ENCODE measurements at regions not wholly inside any gene's neighbourhood (a gene's known extent, or its start where the extent isn't known, plus 50 kb on each side); places are given as distances from the start of the nearest gene placed in this dataset.

DNA sequence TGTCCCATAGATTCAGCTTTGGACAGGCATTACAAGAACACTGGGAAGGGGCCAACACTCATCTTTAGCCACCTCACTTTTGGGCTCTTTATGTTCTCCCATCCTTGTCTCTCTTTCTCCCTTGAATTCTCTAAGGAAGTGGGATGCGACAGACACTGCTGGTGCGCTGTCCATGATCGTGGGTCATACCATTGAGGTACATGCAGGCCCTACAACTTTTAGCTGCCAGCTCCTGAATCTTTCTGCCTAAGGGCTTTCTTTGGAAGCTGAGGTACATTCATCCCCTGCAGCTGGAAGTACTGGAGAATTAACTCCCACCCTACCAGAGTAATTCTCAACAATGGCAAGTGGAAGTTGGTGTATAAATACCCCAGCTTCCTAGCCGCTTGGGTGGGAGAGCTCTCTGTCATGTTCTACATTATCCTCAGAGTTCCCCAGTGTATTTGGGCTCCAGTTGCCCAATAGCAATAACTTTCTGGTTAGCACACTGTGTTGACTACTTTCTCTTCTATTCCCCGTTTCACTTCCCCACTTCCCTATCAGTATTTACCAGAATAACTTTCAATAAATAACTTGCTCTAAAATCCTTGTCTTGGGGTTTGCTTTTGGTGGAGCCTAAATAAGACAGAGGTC, 75.6 kb upstream of the ADRA1D start:
- POLR2A ChIA-PET (ENCODE audit: partially characterized antibody), result no interaction called here
- Histone ChIP-seq H3K9me3 (ENCODE audit: insufficient read depth in 2 of 2, low read depth in 1 of 2, low read length in 1 of 2) (no peaks in the 10 kb centered on the region; a peak in 2 of 4 replicates), H4K8ac (ENCODE audit: extremely low read depth, insufficient read depth, low read length) (no peak overlapping the region), H2BK5ac (ENCODE audit: low read depth, low read length) (no peak overlapping the region), H2BK15ac (ENCODE audit: low read length) (no peak overlapping the region), H3K4ac (replicated peaks; ENCODE audit: insufficient read length, low read depth, low read length) (no peak overlapping the region), H3K4me2 (ENCODE audit: insufficient read depth in 1 of 2, low read depth in 2 of 2, low read length in 2 of 2) (no peak overlapping the region), H4K20me1 (replicated peaks in 1 of 2; ENCODE audit: control insufficient read depth in 1 of 2, insufficient read depth in 2 of 2, low read length in 2 of 2) (no peaks in the 10 kb centered on the region), H3K79me1 (ENCODE audit: low read depth, low read length) (no peaks in the 10 kb centered on the region), H3K36me3 (ENCODE audit: control insufficient read depth in 2 of 4, insufficient read depth in 4 of 4, low read length in 3 of 4) (no peaks in the 10 kb centered on the region), H3K9ac (replicated peaks in 1 of 4; ENCODE audit: extremely low read depth in 1 of 4, low read depth in 3 of 4, low read length in 3 of 4) (no peak overlapping the region), H2BK12ac (ENCODE audit: low read depth, low read length) (no peak overlapping the region), H2AK5ac (ENCODE audit: low read depth, low read length) (no peak overlapping the region), H4K5ac (ENCODE audit: insufficient read length, low read depth, low read length) (no peak overlapping the region), H2AFZ (ENCODE audit: low read length) (no peak overlapping the region), H3K4me1 (replicated peaks in 1 of 4; ENCODE audit: control insufficient read depth in 3 of 4, insufficient read depth in 4 of 4, low read length in 3 of 4) (no peaks in the 10 kb centered on the region), H3K23ac (ENCODE audit: insufficient read length) (no peak overlapping the region), H3K23me2 (ENCODE audit: low read depth, low read length) (no peaks in the 10 kb centered on the region), H3K14ac (ENCODE audit: insufficient read length) (no peak overlapping the region), H2BK120ac (replicated peaks; ENCODE audit: low read depth, low read length) (no peak overlapping the region), H3K27ac (ENCODE audit: low read depth, low read length) (no peak overlapping the region), H3K4me3 (ENCODE audit: extremely low read depth in 1 of 4, insufficient read depth in 2 of 4, low read depth in 3 of 4, low read length in 4 of 4) (no peak overlapping the region), H4K91ac (replicated peaks; ENCODE audit: insufficient read length, low read length) (no peak overlapping the region), H3K79me2 (ENCODE audit: control insufficient read depth in 1 of 2, insufficient read depth in 2 of 2, low read length in 2 of 2) (no peaks in the 10 kb centered on the region), H3K27me3 (replicated peaks in 1 of 4; ENCODE audit: control insufficient read depth in 3 of 4, extremely low read depth in 1 of 4, insufficient read depth in 3 of 4, low read length in 3 of 4) (no peaks in the 10 kb centered on the region), H3K18ac (ENCODE audit: extremely low read depth, low read length) (no peak overlapping the region), H2BK20ac (ENCODE audit: low read length) (no peak overlapping the region), H3K56ac (replicated peaks; ENCODE audit: insufficient read length, low read depth, low read length) (no peak overlapping the region)
- no peak for DNase-seq (ENCODE audit: low read depth in 1 of 2, low spot score in 2 of 2)
- FAIRE-seq, result no peak
- WGBS, 2 experiments (ENCODE audit: extremely low coverage in 1 of 2, insufficient coverage in 1 of 2, insufficient read length in 1 of 2, insufficient replicate concordance in 2 of 2, low coverage in 1 of 2, low lambda C conversion rate in 2 of 2, missing lambda C conversion rate in 1 of 2), result 91% methylated on average over 5 of the region's 5 CpGs; no CpG with 5 or more reads in 1 of the 2 experiments
- TF ChIP-seq ASH2L (IDR thresholded peaks at IDR 0.05; ENCODE audit: low read length) (no peak), SIX5 (IDR thresholded peaks at IDR 0.05; ENCODE audit: low read depth, low read length) (no peak), SIRT6 (IDR thresholded peaks at IDR 0.05; ENCODE audit: low read length) (no peak), CEBPB (IDR thresholded peaks at IDR 0.05; ENCODE audit: low read depth, low read length) (no peak), TAF1 (IDR thresholded peaks at IDR 0.05; ENCODE audit: low read depth, low read length) (no peak), SIN3A (conservative IDR thresholded peaks at IDR 0.05 in 1 of 2, IDR thresholded peaks at IDR 0.05 in 1 of 2; ENCODE audit: low read depth in 1 of 2, low read length in 2 of 2) (no peak), HDAC2 (IDR thresholded peaks at IDR 0.05; ENCODE audit: borderline replicate concordance in 1 of 2, low read depth in 2 of 2, low read length in 2 of 2) (no peak), POU5F1 (IDR thresholded peaks at IDR 0.05; ENCODE audit: low read depth, low read length) (no peak), YY1 (IDR thresholded peaks at IDR 0.05; ENCODE audit: low read depth, low read length) (no peak), FOSL1 (IDR thresholded peaks at IDR 0.05; ENCODE audit: insufficient read depth, low read depth, low read length) (no peak), ZNF274 (IDR thresholded peaks at IDR 0.05; ENCODE audit: borderline replicate concordance, extremely low read depth, low read length) (no peak), SAP30 (IDR thresholded peaks at IDR 0.05; ENCODE audit: insufficient read depth, insufficient replicate concordance, low read length) (no peak)
- CTCF ChIA-PET (ENCODE audit: partially characterized antibody), result no interaction called here

Data from H1 (cell line).